ENCODE measurements at regions not wholly inside any gene's neighbourhood (a gene's known extent, or its start where the extent isn't known, plus 50 kb on each side); places are given as distances from the start of the nearest gene placed in this dataset.
A peak's percentile ranks its signal among the peaks of the same experiment; 100 is the strongest.
"Not testable (repeated sequence)": the region's sequence is repeated elsewhere in the genome, so short reads cannot be mapped to it uniquely, and the experiment has no call there.

- no peak for DNase-seq (ENCODE audit: low read depth)
Observed at GRCh38 chr12:89062996-89063395, 289.3 kb downstream of the DUSP6 start.

- no peak for DNase-seq (ENCODE audit: low read depth)
Observed at GRCh38 chr12:89059721-89060541, 292.4 kb downstream of the DUSP6 start.

GRCh38 chr12:89059056-89059455, 293.2 kb downstream of the DUSP6 start:
- DNase-seq (ENCODE audit: low read depth), result no peak

GRCh38 chr12:89058402-89058801, 293.9 kb downstream of the DUSP6 start:
- no peak for DNase-seq (ENCODE audit: low read depth)

GRCh38 chr12:89053817-89054216, 298.5 kb downstream of the DUSP6 start:
- not testable (repeated sequence) for DNase-seq (ENCODE audit: low read depth)

GRCh38 chr12:89051065-89051677, 301.1 kb downstream of the DUSP6 start:
- DNase-seq (ENCODE audit: low read depth), result peak; percentile 63

GRCh38 chr12:89047856-89048418, 304.4 kb downstream of the DUSP6 start:
- DNase-seq (ENCODE audit: low read depth), result no peak

- no peak for DNase-seq (ENCODE audit: low read depth)
Observed at GRCh38 chr12:89041078-89041477, 311.2 kb downstream of the DUSP6 start.

GRCh38 chr12:89040146-89040964, 311.9 kb downstream of the DUSP6 start:
- DNase-seq (ENCODE audit: low read depth), result no peak

GRCh38 chr12:89038831-89039512, 313.3 kb downstream of the DUSP6 start:
- DNase-seq (ENCODE audit: low read depth), result no peak

- no peak for DNase-seq (ENCODE audit: low read depth)
Observed at GRCh38 chr12:89033062-89033461, 319.2 kb downstream of the DUSP6 start.

- DNase-seq (ENCODE audit: low read depth), result peak; percentile 1
Observed at GRCh38 chr12:89029961-89030360, 322.3 kb downstream of the DUSP6 start.

- no peak for DNase-seq (ENCODE audit: low read depth)
Observed at GRCh38 chr12:89024580-89024979, 327.7 kb downstream of the DUSP6 start.

GRCh38 chr12:89023936-89024335, 328.4 kb downstream of the DUSP6 start:
- no peak for DNase-seq (ENCODE audit: low read depth)

- no peak for DNase-seq (ENCODE audit: low read depth)
Observed at GRCh38 chr12:89020689-89021088, 331.6 kb downstream of the DUSP6 start.

- DNase-seq (ENCODE audit: low read depth), result no peak
Observed at GRCh38 chr12:89020121-89020480, 332.2 kb downstream of the DUSP6 start.

GRCh38 chr12:89019439-89020120, 332.7 kb downstream of the DUSP6 start:
- DNase-seq (ENCODE audit: low read depth), result peak; percentile 82

GRCh38 chr12:89016970-89017778, 335.1 kb downstream of the DUSP6 start:
- peak; percentile 59 for DNase-seq (ENCODE audit: low read depth)

GRCh38 chr12:89015419-89015818, 336.9 kb downstream of the DUSP6 start:
- no peak for DNase-seq (ENCODE audit: low read depth)

GRCh38 chr12:88998421-88998820, 353.9 kb downstream of the DUSP6 start:
- DNase-seq (ENCODE audit: low read depth), result no peak
